OCI-LY1 (cell line): ENCODE measurements at regions not wholly inside any gene's neighbourhood (a gene's known extent, or its start where the extent isn't known, plus 50 kb on each side); places are given as distances from the start of the nearest gene placed in this dataset.

Experiments
- CTCF ChIP-seq: fragments of 200-600 bp; sonication (generic), shearing (Covaris generic); IDR thresholded peaks from 2 replicates; pipeline ENCODE4 v1.5.1; 2017; ENCODE audit warnings: mild to moderate bottlenecking, antibody characterized with exemption, low read length, moderate library complexity, mixed read lengths
- EZH2 ChIP-seq: fragments of 200-600 bp; sonication (generic), shearing (Covaris generic); IDR thresholded peaks from 2 replicates; pipeline ENCODE4 v1.8.0; 2017; ENCODE audit warnings: borderline replicate concordance, mixed run types, mild to moderate bottlenecking, antibody characterized with exemption, low read length, moderate library complexity, mixed read lengths

GRCh38 chr9:106127776-106128175 lies 433.4 kb downstream of the TMEM38B start:
- no peak for TF ChIP-seq CTCF
- no peak for TF ChIP-seq EZH2
